Cardiac muscle cell (in vitro differentiated cells and primary cell): ENCODE measurements at regions not wholly inside any gene's neighbourhood (a gene's known extent, or its start where the extent isn't known, plus 50 kb on each side); places are given as distances from the start of the nearest gene placed in this dataset.
"Not testable (repeated sequence)": the region's sequence is repeated elsewhere in the genome, so short reads cannot be mapped to it uniquely, and the experiment has no call there.

Source experiments
- DNase-seq, 2 donors: peaks; one replicate each; pipeline versions ENCODE4 v3.0.0 to v3.0.0-alpha.2; 2010 to 2017; ENCODE audit warnings: low read depth in 1 of 2, low spot score in 1 of 2
- H3K27ac ChIP-seq: fragments of 200-600 bp; sonication (generic); 2 replicates; pipeline ENCODE4 v1.5.1; 2016
- H3K27me3 ChIP-seq: fragments of 200-600 bp; sonication (generic); 2 replicates; pipeline ENCODE4 v1.6.0; 2016; ENCODE audit warnings: control low read depth
- H3K36me3 ChIP-seq: fragments of 200-600 bp; sonication (generic); 2 replicates; pipeline ENCODE4 v1.5.1; 2016; ENCODE audit warnings: control low read depth
- H3K4me1 ChIP-seq: fragments of 200-600 bp; sonication (generic); 2 replicates; pipeline ENCODE4 v1.8.1; 2017; ENCODE audit warnings: low read depth, mild to moderate bottlenecking, mixed run types
- H3K4me3 ChIP-seq: fragments of 200-600 bp; sonication (generic); 2 replicates; pipeline ENCODE4 v1.5.1; 2016; ENCODE audit warnings: mild to moderate bottlenecking
- H3K9me3 ChIP-seq: fragments of 200-600 bp; sonication (generic); 2 replicates; pipeline ENCODE4 v1.5.1; 2017; ENCODE audit warnings: low read depth, mild to moderate bottlenecking, control low read depth
- CTCF ChIP-seq: IDR thresholded peaks from 2 replicates; pipeline ENCODE4 v1.5.1; 2012; ENCODE audit warnings: low read depth, mild to moderate bottlenecking, low read length

GRCh38 chr3:180417241-180417640 lies 184.7 kb upstream of the TTC14 start:
- H3K36me3 ChIP-seq, result no peaks in the 10 kb centered on the region

GRCh38 chr3:180420016-180420415 lies 181.9 kb upstream of the TTC14 start:
- Histone ChIP-seq H3K4me3 (no peak overlapping the region), H3K36me3 (no peaks in the 10 kb centered on the region), H3K4me1 (no peaks in the 10 kb centered on the region), H3K27me3 (no peaks in the 10 kb centered on the region), H3K27ac (no peak overlapping the region), H3K9me3 (no peaks in the 10 kb centered on the region)
- DNase-seq, result no peak
- TF ChIP-seq CTCF, result no peak

More at GRCh38 chr3:180417241-180417640, 184.7 kb upstream of the TTC14 start:
- no peak for DNase-seq
- Histone ChIP-seq H3K9me3 (no peaks in the 10 kb centered on the region), H3K4me3 (no peak overlapping the region), H3K27me3 (no peaks in the 10 kb centered on the region), H3K4me1 (no peaks in the 10 kb centered on the region), H3K27ac (no peak overlapping the region)
- no peak for TF ChIP-seq CTCF

GRCh38 chr3:180420804-180421203 lies 181.2 kb upstream of the TTC14 start:
- H3K27me3 ChIP-seq, result no peaks in the 10 kb centered on the region
- H3K36me3 ChIP-seq, result no peaks in the 10 kb centered on the region
- H3K4me1 ChIP-seq, result no peaks in the 10 kb centered on the region
- no peak for TF ChIP-seq CTCF
- no peak overlapping the region for H3K4me3 ChIP-seq
- DNase-seq, result no peak
- no peaks in the 10 kb centered on the region for H3K9me3 ChIP-seq
- no peak overlapping the region for H3K27ac ChIP-seq

- no peak for TF ChIP-seq CTCF
- Histone ChIP-seq H3K4me1 (no peaks in the 10 kb centered on the region), H3K4me3 (no peak overlapping the region), H3K27ac (no peak overlapping the region), H3K27me3 (no peaks in the 10 kb centered on the region), H3K36me3 (no peaks in the 10 kb centered on the region), H3K9me3 (no peaks in the 10 kb centered on the region)
- peak in 1 of 2 donors; percentile 28 for DNase-seq
These were observed 180.7 kb upstream of the TTC14 start for GRCh38 chr3:180421221-180421620.

- Histone ChIP-seq H3K36me3 (no peaks in the 10 kb centered on the region), H3K27me3 (no peaks in the 10 kb centered on the region), H3K27ac (no peak overlapping the region), H3K9me3 (no peaks in the 10 kb centered on the region), H3K4me1 (no peaks in the 10 kb centered on the region), H3K4me3 (no peak overlapping the region)
- no peak for TF ChIP-seq CTCF
- DNase-seq, result peak in 1 of 2 donors; percentile 9
These were observed 180.2 kb upstream of the TTC14 start for GRCh38 chr3:180421721-180422120.

- H3K4me1 ChIP-seq, H3K27ac ChIP-seq, H3K27me3 ChIP-seq, H3K4me3 ChIP-seq, DNase-seq, H3K9me3 ChIP-seq, H3K36me3 ChIP-seq: not testable (repeated sequence)
These were observed 177.7 kb upstream of the TTC14 start for GRCh38 chr3:180424305-180424704.
